GM12873 (cell line): ENCODE measurements at regions not wholly inside any gene's neighbourhood (a gene's known extent, or its start where the extent isn't known, plus 50 kb on each side); places are given as distances from the start of the nearest gene placed in this dataset.

Experiments used
- TF ChIP-seq, protein P1 (sequence below): IDR thresholded peaks from 2 replicates; pipeline ENCODE4 v1.5.1; 2012; ENCODE audit warnings: low read depth, mild to moderate bottlenecking, moderate library complexity, low read length, control low read depth; ENCODE audit not compliant: insufficient read depth; ENCODE audit errors: missing control alignments

- TF ChIP-seq, protein P1, sequence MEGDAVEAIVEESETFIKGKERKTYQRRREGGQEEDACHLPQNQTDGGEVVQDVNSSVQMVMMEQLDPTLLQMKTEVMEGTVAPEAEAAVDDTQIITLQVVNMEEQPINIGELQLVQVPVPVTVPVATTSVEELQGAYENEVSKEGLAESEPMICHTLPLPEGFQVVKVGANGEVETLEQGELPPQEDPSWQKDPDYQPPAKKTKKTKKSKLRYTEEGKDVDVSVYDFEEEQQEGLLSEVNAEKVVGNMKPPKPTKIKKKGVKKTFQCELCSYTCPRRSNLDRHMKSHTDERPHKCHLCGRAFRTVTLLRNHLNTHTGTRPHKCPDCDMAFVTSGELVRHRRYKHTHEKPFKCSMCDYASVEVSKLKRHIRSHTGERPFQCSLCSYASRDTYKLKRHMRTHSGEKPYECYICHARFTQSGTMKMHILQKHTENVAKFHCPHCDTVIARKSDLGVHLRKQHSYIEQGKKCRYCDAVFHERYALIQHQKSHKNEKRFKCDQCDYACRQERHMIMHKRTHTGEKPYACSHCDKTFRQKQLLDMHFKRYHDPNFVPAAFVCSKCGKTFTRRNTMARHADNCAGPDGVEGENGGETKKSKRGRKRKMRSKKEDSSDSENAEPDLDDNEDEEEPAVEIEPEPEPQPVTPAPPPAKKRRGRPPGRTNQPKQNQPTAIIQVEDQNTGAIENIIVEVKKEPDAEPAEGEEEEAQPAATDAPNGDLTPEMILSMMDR = no peak
Measured at GRCh38 chr10:128373071-128373749, 247.0 kb upstream of the MKI67 start.

DNA sequence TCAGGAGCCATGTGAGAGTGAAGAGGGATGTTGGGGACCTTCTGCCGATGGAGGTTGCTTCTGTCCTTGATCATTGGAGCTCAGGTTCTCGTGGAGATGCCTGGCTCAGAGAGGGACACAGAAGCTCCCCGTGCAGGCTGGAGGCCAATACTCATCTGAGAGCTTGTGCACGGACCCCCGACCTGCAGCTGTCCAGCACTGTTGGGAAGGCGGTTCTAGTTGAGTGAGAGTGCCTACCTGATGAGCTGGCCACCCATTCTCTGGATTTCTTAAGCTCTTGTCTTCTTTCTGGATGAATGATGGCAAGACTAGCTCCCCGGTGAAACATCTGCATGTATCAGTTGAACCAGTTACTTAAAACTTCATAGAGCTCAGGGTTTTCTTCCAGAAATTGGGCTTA lies 247.6 kb upstream of the MKI67 start:
- TF ChIP-seq, protein P1 = no peak

DNA sequence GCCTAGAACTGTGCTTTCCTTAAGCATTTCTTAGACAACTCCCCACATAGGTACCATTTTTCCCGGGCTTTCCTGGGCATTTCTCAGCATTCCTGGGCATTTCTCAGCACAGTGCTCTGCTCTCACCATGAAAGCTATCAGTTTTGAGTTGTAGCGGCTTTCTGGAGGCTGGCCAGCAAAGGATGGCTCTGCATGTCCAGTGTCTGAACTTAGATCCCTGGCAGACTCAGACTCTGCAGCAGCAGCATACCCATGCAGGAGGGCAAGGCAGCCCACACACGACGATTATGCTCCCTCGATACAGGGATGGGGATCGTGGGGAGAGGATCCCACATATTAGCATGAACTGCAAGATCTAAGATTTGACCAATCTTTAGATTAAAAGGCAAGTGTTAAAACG lies 248.9 kb upstream of the MKI67 start:
- TF ChIP-seq, protein P1 = no peak

GRCh38 chr10:128377364-128377987 lies 251.3 kb upstream of the MKI67 start:
- TF ChIP-seq, protein P1 = no peak

- TF ChIP-seq, protein P1 = no peak
Measured at GRCh38 chr10:128377988-128378387, 251.8 kb upstream of the MKI67 start.

GRCh38 chr10:128380946-128381345 lies 254.7 kb upstream of the MKI67 start:
- TF ChIP-seq, protein P1 = no peak

DNA sequence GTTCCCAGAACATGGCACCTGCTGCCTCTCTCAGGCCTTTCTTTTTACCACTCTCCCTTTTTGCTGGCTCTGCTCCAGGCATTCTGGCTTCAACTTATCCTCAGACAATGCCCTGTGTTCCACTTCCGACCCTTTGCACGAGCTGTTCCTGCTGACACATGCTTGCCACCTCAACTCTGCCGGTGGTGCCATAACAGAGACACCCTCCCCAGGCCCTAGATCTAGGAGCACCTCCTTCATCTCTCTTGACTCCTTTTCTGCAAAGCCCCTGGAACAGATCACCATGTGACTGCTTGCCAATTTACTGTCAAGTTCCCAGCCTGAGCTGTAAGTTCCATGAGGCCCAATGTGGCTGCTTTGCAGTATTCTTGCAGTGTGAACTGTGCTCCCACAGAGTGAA lies 256.0 kb upstream of the MKI67 start:
- TF ChIP-seq, protein P1 = no peak
